GM18519 (cell line): ENCODE measurements at regions not wholly inside any gene's neighbourhood (a gene's known extent, or its start where the extent isn't known, plus 50 kb on each side); places are given as distances from the start of the nearest gene placed in this dataset.
"Not testable (repeated sequence)": the region's sequence is repeated elsewhere in the genome, so short reads cannot be mapped to it uniquely, and the experiment has no call there.

ENCODE experiments used
- ATAC-seq: cut with Tn5 transposase; IDR thresholded peaks from one replicate; pipeline ENCODE4 v1.9.1; 2021; ENCODE audit warnings: mild to moderate bottlenecking, moderate library complexity; ENCODE audit not compliant: unreplicated experiment, low FRiP score

GRCh38 chr6:119848696-119849095 is 499.1 kb upstream of the MAN1A1 start:
- no peak for ATAC-seq

GRCh38 chr6:119845161-119845560 is 495.6 kb upstream of the MAN1A1 start:
- no peak for ATAC-seq

GRCh38 chr6:119844387-119844786 is 494.8 kb upstream of the MAN1A1 start:
- no peak for ATAC-seq

DNA sequence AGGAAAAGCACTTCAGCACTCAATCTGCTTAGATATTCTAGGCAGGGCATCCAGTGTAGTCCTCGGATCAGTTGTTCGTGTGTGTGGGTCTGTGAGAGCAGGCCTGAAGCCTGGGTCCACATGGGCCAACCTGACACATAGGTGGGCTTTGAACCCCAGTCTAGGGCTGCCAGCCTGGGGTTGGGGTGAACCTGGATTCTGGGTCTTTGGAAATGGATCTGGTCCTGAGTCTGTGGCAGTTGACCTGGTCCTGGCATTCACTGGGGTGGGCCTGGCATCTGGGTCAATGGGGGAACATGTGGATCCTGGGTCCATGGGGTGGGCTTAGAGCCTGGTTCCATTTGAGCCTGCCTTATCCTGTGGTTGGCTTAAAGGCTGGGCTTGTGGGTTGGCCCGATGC is 492.6 kb upstream of the MAN1A1 start:
- ATAC-seq: no peak

DNA sequence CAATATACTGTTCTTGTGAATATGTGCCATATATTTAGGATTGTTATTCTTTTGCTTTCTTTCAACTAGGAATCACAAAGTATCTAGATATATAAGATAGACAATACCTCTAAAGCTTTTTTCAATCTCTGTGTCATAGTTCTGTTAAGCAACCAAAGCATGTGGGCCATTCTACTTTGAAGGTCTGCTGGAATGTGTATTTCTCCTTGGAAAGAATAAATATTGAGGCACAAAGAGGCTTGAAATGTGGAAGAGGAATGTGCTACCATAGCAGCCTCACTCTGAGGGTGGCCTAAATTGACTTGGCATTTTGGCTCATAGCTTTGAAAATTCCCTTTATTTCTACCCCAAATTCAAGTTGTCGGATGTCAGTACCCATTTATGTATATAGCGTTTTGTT is 488.5 kb upstream of the MAN1A1 start:
- no peak for ATAC-seq

GRCh38 chr6:119834418-119834817 is 484.9 kb upstream of the MAN1A1 start:
- no peak for ATAC-seq

DNA sequence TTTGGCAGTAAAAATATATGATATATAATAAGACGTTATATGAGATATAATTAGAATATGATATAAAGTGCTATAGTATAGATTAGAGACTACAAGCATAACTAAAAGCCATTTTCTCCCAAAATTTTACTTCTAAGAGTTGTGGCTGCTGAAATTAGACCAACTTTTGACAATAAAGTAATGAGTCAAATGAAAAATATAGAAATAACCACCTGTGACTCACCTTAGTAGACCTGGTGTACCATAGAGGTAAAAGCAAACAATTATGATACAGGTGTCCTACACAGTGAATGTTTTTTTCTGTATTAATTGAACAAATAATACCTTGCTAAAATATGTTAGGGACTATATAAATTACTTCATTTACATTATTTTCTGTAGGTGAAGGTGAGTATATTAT is 482.9 kb upstream of the MAN1A1 start:
- no peak for ATAC-seq

DNA sequence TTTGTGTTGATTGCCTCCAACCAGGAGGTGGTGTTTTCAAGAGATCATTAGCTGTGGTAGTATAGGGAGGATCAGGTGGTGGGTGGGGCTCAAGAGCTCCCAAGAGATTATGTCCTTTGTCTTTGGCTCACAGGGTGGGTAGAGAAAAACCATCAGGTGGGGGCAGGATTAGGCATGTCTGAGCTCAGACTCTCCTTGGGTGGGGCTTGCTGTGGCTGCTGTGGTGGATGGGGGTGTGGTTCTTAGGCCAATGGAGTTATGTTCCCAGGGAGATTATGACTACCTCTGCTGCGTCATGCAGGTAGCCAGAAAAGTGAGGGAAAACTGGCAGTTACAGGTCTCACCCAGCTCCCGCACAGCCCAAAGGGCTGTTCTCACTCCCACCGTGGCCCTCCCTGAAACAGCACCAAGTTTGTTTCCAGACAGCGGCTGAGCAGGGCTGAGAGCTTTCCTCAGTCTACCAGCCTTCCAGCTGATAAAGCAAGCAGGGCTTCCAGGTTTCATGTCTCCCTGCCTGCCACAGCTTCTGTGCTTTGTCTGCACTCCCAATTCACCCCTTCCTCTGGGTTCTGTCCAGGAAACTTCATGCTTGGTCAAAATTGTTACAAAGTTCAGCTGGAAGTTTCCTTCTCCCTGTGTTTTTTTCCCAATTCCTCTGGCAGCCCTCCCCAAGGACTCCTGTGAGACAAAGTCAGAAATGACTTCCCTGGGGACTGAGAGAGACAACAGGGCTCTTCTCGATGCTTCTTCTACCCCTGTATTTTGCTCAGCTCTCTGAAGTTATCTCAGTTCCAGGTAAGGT is 481.1 kb upstream of the MAN1A1 start:
- no peak for ATAC-seq

- ATAC-seq: no peak
These were observed 480.5 kb upstream of the MAN1A1 start for GRCh38 chr6:119830069-119830468.

DNA sequence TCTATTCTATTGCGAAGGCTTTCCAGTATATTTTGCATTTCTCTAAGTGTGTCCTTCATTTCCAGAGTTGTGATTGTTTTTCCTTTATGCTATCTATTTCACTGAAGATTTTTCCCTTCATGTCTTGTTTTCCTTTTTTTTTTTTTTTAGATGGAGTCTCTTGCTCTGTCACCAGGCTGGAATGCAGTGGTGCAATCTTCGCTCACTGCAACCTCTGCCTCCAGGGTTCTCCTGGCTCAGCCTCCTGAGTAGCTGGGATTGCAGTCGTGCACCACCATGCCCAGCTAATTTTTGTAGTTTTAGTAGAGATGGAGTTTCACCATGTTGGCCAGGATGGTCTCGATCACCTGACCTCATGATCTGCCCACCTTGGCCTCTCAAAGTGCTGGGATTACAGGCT is 479.9 kb upstream of the MAN1A1 start:
- ATAC-seq: not testable (repeated sequence)

GRCh38 chr6:119829006-119829405 is 479.4 kb upstream of the MAN1A1 start:
- no peak for ATAC-seq

DNA sequence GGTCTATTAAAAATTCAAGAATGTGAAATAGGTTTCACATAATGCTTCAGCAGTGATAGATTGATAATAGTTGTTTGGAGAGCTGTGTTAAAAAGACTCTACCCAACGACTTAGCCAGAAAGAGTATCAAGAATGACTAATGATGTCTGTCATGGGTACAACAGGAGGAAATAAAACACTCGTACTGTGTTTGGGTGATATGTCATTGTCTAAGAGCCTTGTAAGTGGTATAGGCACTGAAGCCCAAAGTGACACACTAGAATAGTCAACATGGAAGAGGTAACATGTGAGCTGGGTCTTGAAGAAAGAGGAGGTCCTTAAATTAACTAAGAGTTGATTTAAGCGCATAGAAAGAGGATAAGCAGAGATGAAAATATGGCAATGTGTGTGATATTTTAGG is 471.8 kb upstream of the MAN1A1 start:
- no peak for ATAC-seq

DNA sequence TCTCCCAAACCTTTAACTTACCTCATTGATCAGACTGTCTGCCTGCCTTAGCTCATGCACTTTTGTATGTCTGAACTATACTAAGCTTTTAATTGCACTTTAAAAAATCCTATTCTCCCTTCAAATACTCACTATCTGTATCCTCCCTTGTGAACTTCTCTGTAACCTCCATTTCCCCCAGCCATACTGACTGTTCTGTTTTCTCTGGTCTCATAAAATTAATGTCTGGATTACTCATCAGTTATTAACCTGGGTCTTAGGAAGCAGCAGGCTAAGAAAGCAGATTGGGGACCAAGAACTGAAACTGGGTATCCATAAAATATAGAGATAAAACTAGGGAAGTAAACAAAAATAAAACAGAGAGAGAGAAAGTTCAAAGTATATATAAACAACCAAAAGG is 469.3 kb upstream of the MAN1A1 start:
- ATAC-seq: no peak

DNA sequence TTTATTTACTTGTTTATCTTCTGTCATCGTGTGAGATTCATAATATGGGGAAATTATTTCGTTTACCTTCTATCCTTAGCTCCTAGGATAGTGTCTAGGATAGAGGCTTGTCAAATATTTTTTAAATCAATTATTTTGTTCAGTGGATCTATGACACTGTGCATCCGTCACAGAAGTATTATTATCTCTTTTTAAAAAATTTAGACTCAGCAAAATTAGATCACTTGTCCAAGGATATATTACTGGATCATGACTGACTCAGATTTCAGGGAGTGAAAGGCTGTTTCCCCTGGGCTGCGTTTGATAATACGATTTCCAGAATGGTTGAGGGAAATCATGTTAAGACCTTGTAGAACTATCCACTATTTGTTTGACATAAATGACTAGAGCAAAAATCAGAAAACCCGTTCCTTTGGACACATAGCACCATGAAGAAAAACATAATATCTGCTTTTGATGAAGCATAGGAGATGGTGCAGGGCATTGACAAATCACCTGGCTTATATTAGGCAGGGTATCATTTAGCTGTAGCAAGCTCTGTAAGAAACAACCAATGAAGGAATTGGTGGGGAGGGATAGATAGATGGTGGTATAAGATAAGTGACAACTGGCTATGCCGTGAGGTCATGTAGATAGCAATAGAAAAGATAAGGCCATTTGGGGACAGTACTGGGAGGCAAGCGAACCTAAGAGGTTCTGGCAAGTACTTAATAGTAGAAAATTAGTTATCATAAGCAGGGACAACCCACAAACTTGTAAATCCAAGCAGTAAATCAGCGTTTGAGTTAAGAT is 465.2 kb upstream of the MAN1A1 start:
- ATAC-seq: no peak

DNA sequence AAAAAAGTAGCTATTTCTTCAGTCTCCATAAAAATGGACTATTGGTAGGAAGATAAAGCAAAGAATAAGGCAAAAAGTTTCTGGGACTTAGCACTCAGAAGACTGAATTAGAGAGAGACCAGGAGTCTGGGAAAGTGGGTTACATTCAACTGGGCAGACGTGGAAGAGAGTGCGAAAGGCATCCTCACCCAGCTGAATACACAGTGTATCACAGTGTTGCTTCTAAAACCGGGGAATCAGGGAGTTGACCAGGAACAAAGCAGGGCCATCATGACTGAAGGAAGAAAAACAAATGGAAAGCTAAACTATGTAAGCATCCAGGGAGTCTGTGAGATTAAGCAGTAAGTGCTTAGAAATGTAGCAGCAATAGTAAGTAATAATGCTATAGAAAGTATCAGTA is 452.9 kb upstream of the MAN1A1 start:
- no peak for ATAC-seq

DNA sequence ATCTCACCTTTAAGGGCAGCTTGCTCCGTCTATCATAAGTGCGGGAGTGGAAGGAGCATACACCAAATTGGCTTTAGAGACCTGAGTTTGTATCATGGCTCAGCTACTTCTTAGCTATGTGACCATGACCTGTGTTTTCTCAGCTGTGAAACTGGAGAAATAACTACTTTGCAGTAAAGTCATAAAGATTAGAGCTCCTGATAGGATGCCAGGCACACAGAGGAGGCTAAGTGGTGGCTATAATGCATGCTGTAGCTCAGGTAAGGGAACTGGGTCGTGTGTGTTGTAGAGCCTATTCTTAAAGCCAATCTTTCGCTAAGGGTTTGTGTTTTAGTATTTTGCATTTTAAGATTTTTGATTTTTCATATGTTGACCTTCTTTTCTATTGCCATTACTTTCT is 451.5 kb upstream of the MAN1A1 start:
- ATAC-seq: no peak

GRCh38 chr6:119800526-119800925 is 451.0 kb upstream of the MAN1A1 start:
- ATAC-seq: no peak

DNA sequence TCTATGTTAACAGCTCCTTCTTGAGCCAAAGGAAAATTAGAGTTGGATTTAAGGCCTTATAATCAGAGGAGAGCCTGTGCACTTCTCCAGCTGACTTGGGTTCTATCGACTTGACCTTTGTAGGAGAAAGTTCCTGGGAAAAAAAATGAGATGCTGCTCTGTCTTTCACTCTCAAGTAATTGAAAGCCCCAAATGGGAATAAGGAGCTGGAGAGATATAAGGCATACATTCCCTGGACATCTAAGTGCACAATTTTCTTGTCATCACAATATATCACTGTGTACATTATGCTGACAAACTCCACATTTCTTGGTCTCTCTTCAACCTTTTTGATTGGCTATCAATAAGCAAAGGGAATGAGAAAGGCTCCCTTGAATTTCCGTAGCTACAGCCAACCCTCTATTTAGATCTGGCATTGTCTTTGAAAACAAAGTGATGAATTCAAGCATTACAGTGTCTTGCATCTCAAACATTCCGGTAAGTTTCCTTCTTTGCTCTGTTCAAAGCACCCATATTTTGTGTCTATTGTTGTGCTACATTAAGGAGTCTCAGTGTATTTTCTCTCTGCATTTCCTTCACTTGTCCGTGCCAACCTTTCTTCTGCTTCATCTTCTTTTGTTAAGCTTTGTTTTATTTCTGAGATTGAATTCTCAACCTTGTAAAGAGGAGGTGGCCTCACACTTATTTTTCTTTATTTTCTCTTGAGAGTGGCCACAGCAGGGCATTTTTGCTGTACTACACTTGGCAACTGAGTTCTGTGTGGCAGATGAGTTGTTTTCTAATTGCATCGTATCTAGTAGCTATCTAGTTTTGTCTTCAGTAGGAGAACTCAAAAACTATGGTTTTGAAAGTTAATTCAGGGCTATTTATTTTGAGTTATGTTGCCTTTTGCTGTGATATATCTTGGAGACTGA is 450.3 kb upstream of the MAN1A1 start:
- no peak for ATAC-seq

- no peak for ATAC-seq
These were observed 442.2 kb upstream of the MAN1A1 start for GRCh38 chr6:119791736-119792135.

- no peak for ATAC-seq
These were observed 431.8 kb upstream of the MAN1A1 start for GRCh38 chr6:119781365-119781764.

DNA sequence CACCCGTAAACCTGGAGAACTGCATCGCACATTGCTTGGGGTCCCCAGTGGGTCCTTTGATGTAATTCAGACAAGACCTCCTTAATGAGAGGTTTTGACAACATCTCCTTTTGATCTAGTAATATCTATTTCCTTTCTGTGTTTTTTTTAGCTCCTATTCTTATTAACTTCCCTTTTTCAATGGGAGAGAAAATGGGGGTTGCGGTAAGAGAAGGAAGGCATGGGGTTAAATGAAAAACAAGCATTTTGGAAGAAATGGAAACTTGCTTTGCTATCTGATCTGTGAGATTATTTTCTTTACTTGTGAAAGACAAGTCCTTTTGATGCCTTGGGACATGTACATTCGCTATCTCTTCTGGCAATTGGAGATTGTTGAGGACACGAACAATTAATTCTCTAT is 418.6 kb upstream of the MAN1A1 start:
- no peak for ATAC-seq
